ENCODE measurements at regions not wholly inside any gene's neighbourhood (a gene's known extent, or its start where the extent isn't known, plus 50 kb on each side); places are given as distances from the start of the nearest gene placed in this dataset.

GRCh38 chr15:39409876-39410530 is 170.9 kb upstream of the THBS1 start:
- TF ChIP-seq CTCF (IDR thresholded peaks at IDR 0.05; ENCODE audit: low read depth, low read length, missing control alignments) = no peak
- H3K4me3 ChIP-seq (replicated peaks; ENCODE audit: low read depth, low read length) = no peak overlapping the region

GRCh38 chr15:39411102-39411989 is 169.5 kb upstream of the THBS1 start:
- no peak for DNase-seq (ENCODE audit: extremely low read depth, low read depth)
- TF ChIP-seq CTCF (IDR thresholded peaks at IDR 0.05; ENCODE audit: low read depth, low read length, missing control alignments) = no peak
- H3K4me3 ChIP-seq (replicated peaks; ENCODE audit: low read depth, low read length) = no peak overlapping the region

More at GRCh38 chr15:39409876-39410530, 170.9 kb upstream of the THBS1 start:
- no peak for DNase-seq (ENCODE audit: extremely low read depth, low read depth)

- no peak for DNase-seq (ENCODE audit: extremely low read depth, low read depth)
- TF ChIP-seq CTCF (IDR thresholded peaks at IDR 0.05; ENCODE audit: low read depth, low read length, missing control alignments) = no peak
- no peak overlapping the region for H3K4me3 ChIP-seq (replicated peaks; ENCODE audit: low read depth, low read length)
Observed at GRCh38 chr15:39413558-39413957, 167.3 kb upstream of the THBS1 start.

- H3K4me3 ChIP-seq (replicated peaks; ENCODE audit: low read depth, low read length) = no peak overlapping the region
- DNase-seq (ENCODE audit: extremely low read depth, low read depth) = no peak
- no peak for TF ChIP-seq CTCF (IDR thresholded peaks at IDR 0.05; ENCODE audit: low read depth, low read length, missing control alignments)
Observed at GRCh38 chr15:39414201-39414600, 166.7 kb upstream of the THBS1 start.

GRCh38 chr15:39415634-39416033 is 165.2 kb upstream of the THBS1 start:
- DNase-seq (ENCODE audit: extremely low read depth, low read depth) = no peak
- TF ChIP-seq CTCF (IDR thresholded peaks at IDR 0.05; ENCODE audit: low read depth, low read length, missing control alignments) = no peak
- H3K4me3 ChIP-seq (replicated peaks; ENCODE audit: low read depth, low read length) = no peak overlapping the region

- H3K4me3 ChIP-seq (replicated peaks; ENCODE audit: low read depth, low read length) = no peak overlapping the region
- no peak for TF ChIP-seq CTCF (IDR thresholded peaks at IDR 0.05; ENCODE audit: low read depth, low read length, missing control alignments)
- no peak for DNase-seq (ENCODE audit: extremely low read depth, low read depth)
Observed at GRCh38 chr15:39416258-39416657, 164.6 kb upstream of the THBS1 start.

Data from HFF-Myc (cell line).